ENCODE measurements at regions not wholly inside any gene's neighbourhood (a gene's known extent, or its start where the extent isn't known, plus 50 kb on each side); places are given as distances from the start of the nearest gene placed in this dataset.

DNA sequence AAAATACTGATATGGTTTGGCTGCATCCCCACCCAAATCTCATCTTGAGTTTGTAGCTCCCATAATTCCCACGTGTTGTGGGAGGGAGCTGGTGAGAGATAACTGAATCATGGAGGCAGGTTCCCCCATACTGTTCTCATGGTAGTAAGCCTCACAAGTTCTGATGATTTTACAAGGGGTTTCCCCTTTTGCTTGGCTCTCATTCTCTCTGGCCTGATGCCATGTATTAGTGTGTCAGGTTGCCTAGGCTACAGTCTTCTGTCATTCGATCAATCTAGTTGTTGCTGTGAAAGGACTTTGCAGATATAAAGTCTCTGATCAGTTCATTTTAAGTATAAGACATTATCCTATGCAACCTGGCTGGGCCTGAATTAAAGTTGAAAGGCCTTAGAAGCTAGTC, 209.3 kb upstream of the MAOA start:
- Histone ChIP-seq H4K20me1 (ENCODE audit: insufficient read depth, low read length) (no peaks in the 10 kb centered on the region), H2AFZ (ENCODE audit: insufficient read depth, low read depth, low read length, poor library complexity, severe bottlenecking) (no peak overlapping the region), H3K79me2 (ENCODE audit: insufficient read depth, low read length) (no peaks in the 10 kb centered on the region), H3K4me3 (replicated peaks in 1 of 3; ENCODE audit: low read depth in 2 of 3, low read length in 3 of 3) (no peak overlapping the region), H3K9me3 (replicated peaks in 1 of 2; ENCODE audit: control insufficient read depth in 1 of 2, insufficient read depth in 1 of 2, low read length in 2 of 2) (peaks cover 8 to 11% of the 10 kb centered on the region in 2 donors), H3K27ac (ENCODE audit: low read depth in 1 of 2, low read length in 2 of 2) (no peak overlapping the region), H3K4me1 (ENCODE audit: control insufficient read depth in 1 of 2, insufficient read depth in 2 of 2, low read length in 2 of 2) (no peaks in the 10 kb centered on the region), H3K27me3 (ENCODE audit: control insufficient read depth in 2 of 2, insufficient read depth in 2 of 2, low read length in 2 of 2) (no peaks in the 10 kb centered on the region), H3K4me2 (replicated peaks; ENCODE audit: extremely low read depth, low read length, poor library complexity, severe bottlenecking) (no peak overlapping the region), H3K36me3 (replicated peaks in 1 of 2; ENCODE audit: control insufficient read depth in 1 of 2, insufficient read depth in 2 of 2, low read length in 2 of 2) (no peaks in the 10 kb centered on the region), H3K9ac (ENCODE audit: insufficient read depth, low read length, poor library complexity, severe bottlenecking) (no peak overlapping the region)
- intact Hi-C loops (cut with micrococcal nuclease) = no loop called here
- no peaks in the 10 kb centered on the region for H3K36me3 Mint-ChIP-seq
- peaks cover 0 to 4% (median 0%) of the 10 kb centered on the region in 3 donors for H3K27me3 Mint-ChIP-seq (ENCODE audit: low read depth in 3 of 3)
- WGBS (ENCODE audit: insufficient coverage) = no CpG with 5 or more reads among the region's 2 CpGs
- H3K4me1 Mint-ChIP-seq = no peaks in the 10 kb centered on the region
- DNase-seq = no peak
- no peak overlapping the region for H3K4me3 Mint-ChIP-seq
- peaks cover 0 to 17% (median 11%) of the 10 kb centered on the region in 7 donors for H3K9me3 Mint-ChIP-seq
- no peak overlapping the region for H3K27ac Mint-ChIP-seq
- TF ChIP-seq, protein P1, sequence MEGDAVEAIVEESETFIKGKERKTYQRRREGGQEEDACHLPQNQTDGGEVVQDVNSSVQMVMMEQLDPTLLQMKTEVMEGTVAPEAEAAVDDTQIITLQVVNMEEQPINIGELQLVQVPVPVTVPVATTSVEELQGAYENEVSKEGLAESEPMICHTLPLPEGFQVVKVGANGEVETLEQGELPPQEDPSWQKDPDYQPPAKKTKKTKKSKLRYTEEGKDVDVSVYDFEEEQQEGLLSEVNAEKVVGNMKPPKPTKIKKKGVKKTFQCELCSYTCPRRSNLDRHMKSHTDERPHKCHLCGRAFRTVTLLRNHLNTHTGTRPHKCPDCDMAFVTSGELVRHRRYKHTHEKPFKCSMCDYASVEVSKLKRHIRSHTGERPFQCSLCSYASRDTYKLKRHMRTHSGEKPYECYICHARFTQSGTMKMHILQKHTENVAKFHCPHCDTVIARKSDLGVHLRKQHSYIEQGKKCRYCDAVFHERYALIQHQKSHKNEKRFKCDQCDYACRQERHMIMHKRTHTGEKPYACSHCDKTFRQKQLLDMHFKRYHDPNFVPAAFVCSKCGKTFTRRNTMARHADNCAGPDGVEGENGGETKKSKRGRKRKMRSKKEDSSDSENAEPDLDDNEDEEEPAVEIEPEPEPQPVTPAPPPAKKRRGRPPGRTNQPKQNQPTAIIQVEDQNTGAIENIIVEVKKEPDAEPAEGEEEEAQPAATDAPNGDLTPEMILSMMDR (IDR thresholded peaks at IDR 0.05) = no peak

DNA sequence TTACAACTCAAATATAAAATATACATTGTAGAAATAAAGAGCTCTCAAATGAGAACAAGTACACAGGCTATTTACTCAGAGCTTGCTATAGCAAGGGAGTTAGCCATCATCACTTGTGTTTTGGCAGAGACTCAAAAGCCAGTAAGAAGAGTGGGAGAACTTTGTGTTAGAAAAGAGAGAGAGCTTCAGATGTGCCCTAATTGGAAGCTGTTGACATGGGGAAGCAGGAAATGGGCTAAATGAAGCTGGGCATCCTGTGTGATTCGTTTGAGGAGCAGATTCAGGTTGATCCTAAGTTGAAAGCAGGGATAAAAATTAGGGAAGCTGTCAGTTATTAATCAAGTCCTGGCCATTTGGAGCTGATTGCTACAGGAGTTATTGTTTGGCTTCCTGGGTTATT, 207.4 kb upstream of the MAOA start:
- DNase-seq = no peak
- 40% methylated on average over 1 of the region's 1 CpG for WGBS (ENCODE audit: insufficient coverage)
- Histone ChIP-seq H2AFZ (ENCODE audit: insufficient read depth, low read depth, low read length, poor library complexity, severe bottlenecking) (no peak overlapping the region), H3K4me3 (replicated peaks in 1 of 3; ENCODE audit: low read depth in 2 of 3, low read length in 3 of 3) (no peak overlapping the region), H3K27ac (ENCODE audit: low read depth in 1 of 2, low read length in 2 of 2) (no peak overlapping the region), H4K20me1 (ENCODE audit: insufficient read depth, low read length) (no peaks in the 10 kb centered on the region), H3K79me2 (ENCODE audit: insufficient read depth, low read length) (no peaks in the 10 kb centered on the region), H3K9ac (ENCODE audit: insufficient read depth, low read length, poor library complexity, severe bottlenecking) (no peak overlapping the region), H3K36me3 (replicated peaks in 1 of 2; ENCODE audit: control insufficient read depth in 1 of 2, insufficient read depth in 2 of 2, low read length in 2 of 2) (no peaks in the 10 kb centered on the region), H3K4me1 (ENCODE audit: control insufficient read depth in 1 of 2, insufficient read depth in 2 of 2, low read length in 2 of 2) (no peaks in the 10 kb centered on the region), H3K9me3 (replicated peaks in 1 of 2; ENCODE audit: control insufficient read depth in 1 of 2, insufficient read depth in 1 of 2, low read length in 2 of 2) (peaks cover 22 to 28% of the 10 kb centered on the region in 2 donors), H3K4me2 (replicated peaks; ENCODE audit: extremely low read depth, low read length, poor library complexity, severe bottlenecking) (no peak overlapping the region), H3K27me3 (ENCODE audit: control insufficient read depth in 2 of 2, insufficient read depth in 2 of 2, low read length in 2 of 2) (no peaks in the 10 kb centered on the region)
- H3K36me3 Mint-ChIP-seq = no peaks in the 10 kb centered on the region
- intact Hi-C loops (cut with micrococcal nuclease) = no loop called here
- H3K9me3 Mint-ChIP-seq = peaks cover 7 to 27% (median 18%) of the 10 kb centered on the region in 7 donors
- peaks cover 0 to under 1% (median 0%) of the 10 kb centered on the region in 3 donors for H3K27me3 Mint-ChIP-seq (ENCODE audit: low read depth in 3 of 3)
- TF ChIP-seq, protein P1 (IDR thresholded peaks at IDR 0.05) = no peak
- no peaks in the 10 kb centered on the region for H3K4me1 Mint-ChIP-seq
- H3K4me3 Mint-ChIP-seq = no peak overlapping the region
- peak overlapping the region in 1 of 7 donors; percentile 46 for H3K27ac Mint-ChIP-seq
